ENCODE measurements at regions not wholly inside any gene's neighbourhood (a gene's known extent, or its start where the extent isn't known, plus 50 kb on each side); places are given as distances from the start of the nearest gene placed in this dataset.

DNA sequence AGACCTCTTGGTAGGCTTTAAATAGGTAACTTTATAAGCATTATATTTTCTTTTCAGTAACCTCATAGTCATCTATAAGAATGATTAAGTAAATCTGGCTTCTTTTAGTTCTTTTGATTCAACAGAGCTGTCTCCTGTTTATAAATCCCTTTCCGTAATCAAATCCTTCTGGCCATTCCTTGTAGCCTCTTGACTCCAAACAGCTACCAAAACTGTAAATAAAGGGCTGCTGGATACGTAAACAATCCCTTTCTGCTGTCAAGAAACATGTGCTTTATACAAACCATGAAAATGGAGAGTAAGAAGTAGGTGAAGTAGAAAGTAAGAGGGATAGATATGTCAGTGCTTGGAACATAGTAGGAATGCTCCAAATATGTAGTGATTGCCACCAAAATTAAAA, 183.2 kb upstream of the CASK start:
- intact Hi-C loops (cut with micrococcal nuclease): no loop called here
- RAD21 ChIA-PET (ENCODE audit: low non-redundant PET in 1 of 2, low total read pairs in 2 of 2, uncharacterized antibody in 2 of 2, unreplicated experiment in 2 of 2): no interaction called here
- ATAC-seq (no peak), DNase-seq (ENCODE audit: low read depth, low spot score) (no peak)
- Histone ChIP-seq H3K4me1 (ENCODE audit: control insufficient read depth in 1 of 2, insufficient read depth in 2 of 2, low read length in 2 of 2) (no peaks in the 10 kb centered on the region), H3K9ac (ENCODE audit: low read length) (no peak overlapping the region), H3K4me2 (ENCODE audit: low read length) (no peak overlapping the region), H2AFZ (ENCODE audit: low read depth, low read length, poor library complexity, severe bottlenecking) (no peak overlapping the region), H3K36me3 (ENCODE audit: control insufficient read depth in 1 of 2, insufficient read depth in 2 of 2, low read length in 2 of 2) (no peaks in the 10 kb centered on the region), H3K9me3 (ENCODE audit: control insufficient read depth in 1 of 2, insufficient read depth in 1 of 2, low read depth in 1 of 2, low read length in 2 of 2) (no peaks in the 10 kb centered on the region), H3K4me3 (replicated peaks in 1 of 2; ENCODE audit: low read depth in 1 of 2, low read length in 2 of 2) (no peak overlapping the region), H3K27ac (ENCODE audit: low read depth, low read length) (no peak overlapping the region), H4K20me1 (ENCODE audit: insufficient read depth) (no peaks in the 10 kb centered on the region), H3K27me3 (ENCODE audit: insufficient read depth, low read length) (no peaks in the 10 kb centered on the region), H3K9me2 (ENCODE audit: insufficient read depth) (no peaks in the 10 kb centered on the region), H3K79me2 (ENCODE audit: insufficient read depth, low read length) (no peaks in the 10 kb centered on the region)
- POLR2A ChIA-PET: no interaction called here
- CTCF ChIA-PET: no interaction called here
- no TSS peak for BruUV-seq (replicated peaks)
- no peak for TF ChIP-seq REST (IDR thresholded peaks at IDR 0.05; ENCODE audit: low read depth)
- no peak for TF ChIP-seq EZH2phosphoT487 (IDR thresholded peaks at IDR 0.05; ENCODE audit: borderline replicate concordance)
- TF ChIP-seq ZFX (IDR thresholded peaks at IDR 0.05): no peak
- TF ChIP-seq POLR2A (IDR thresholded peaks at IDR 0.05; ENCODE audit: borderline replicate concordance, extremely low read depth, insufficient read depth, insufficient read length): no peak
- TF ChIP-seq CEBPB (IDR thresholded peaks at IDR 0.05; ENCODE audit: low read depth): no peak
- TF ChIP-seq SP1 (IDR thresholded peaks at IDR 0.05; ENCODE audit: low read depth): no peak
- TF ChIP-seq TCF7L2 (IDR thresholded peaks at IDR 0.05; ENCODE audit: borderline replicate concordance, extremely low read depth, insufficient read depth, insufficient read length): no peak
- no peak for TF ChIP-seq SRF (IDR thresholded peaks at IDR 0.05; ENCODE audit: low read depth)
- TF ChIP-seq ATF3 (IDR thresholded peaks at IDR 0.05): no peak
- no peak for TF ChIP-seq POLR2AphosphoS5 (IDR thresholded peaks at IDR 0.05; ENCODE audit: low read depth, low read length)
- no peak for TF ChIP-seq SIN3A (IDR thresholded peaks at IDR 0.05; ENCODE audit: low read depth)
- TF ChIP-seq YY1 (IDR thresholded peaks at IDR 0.05; ENCODE audit: extremely low read depth, insufficient replicate concordance, low read depth, low read length): no peak
- TF ChIP-seq ZBTB33 (IDR thresholded peaks at IDR 0.05; ENCODE audit: extremely low read depth, insufficient replicate concordance, low read length): no peak
- TF ChIP-seq EGR1 (IDR thresholded peaks at IDR 0.05; ENCODE audit: low read depth): no peak
- no peak for TF ChIP-seq RAD21 (IDR thresholded peaks at IDR 0.05; ENCODE audit: low read depth)
- TF ChIP-seq CBX3 (IDR thresholded peaks at IDR 0.05; ENCODE audit: low read depth): no peak
- no peak for TF ChIP-seq JUND (IDR thresholded peaks at IDR 0.05)
- no peak for TF ChIP-seq ZNF274 (IDR thresholded peaks at IDR 0.05; ENCODE audit: low read depth, low read length)

Data from HCT116 (cell line).